Left ventricle myocardium inferior (tissue), 1 donor: ENCODE measurements at regions not wholly inside any gene's neighbourhood (a gene's known extent, or its start where the extent isn't known, plus 50 kb on each side); places are given as distances from the start of the nearest gene placed in this dataset.

Source experiments
- DNase-seq: peaks from one replicate; pipeline ENCODE4 v3.0.0-alpha.2; 2020
- H3K27ac ChIP-seq: fragments of 200-600 bp; replicated peaks from 2 replicates; pipeline ENCODE4 v1.8.0; 2021
- H3K27me3 ChIP-seq: fragments of 200-600 bp; 2 replicates; pipeline ENCODE4 v1.8.0; 2021; ENCODE audit warnings: low read depth
- H3K36me3 ChIP-seq: fragments of 200-600 bp; 2 replicates; pipeline ENCODE4 v1.8.0; 2021
- H3K4me1 ChIP-seq: fragments of 200-600 bp; 2 replicates; pipeline ENCODE4 v1.8.0; 2021
- H3K4me3 ChIP-seq: fragments of 200-600 bp; 2 replicates; pipeline ENCODE4 v1.8.0; 2021; ENCODE audit warnings: mild to moderate bottlenecking, moderate library complexity
- H3K9me3 ChIP-seq: fragments of 200-600 bp; replicated peaks from 2 replicates; pipeline ENCODE4 v1.8.0; 2021
- CTCF ChIP-seq: fragments of 200-600 bp; IDR thresholded peaks from 2 replicates; pipeline ENCODE4 v1.8.0; 2021; ENCODE audit warnings: antibody characterized with exemption, mild to moderate bottlenecking, borderline replicate concordance
- intact Hi-C: fragments of 100-400 bp; cut with micrococcal nuclease; formaldehyde crosslinking; loops from one replicate; pipeline ENCODE4 v1.11.0; 2022
- donor health status: DM: no; HTN: yes; CAD: no; lungs with severe emphysema.

- no peak for TF ChIP-seq CTCF
- Histone ChIP-seq H3K27me3 (peaks cover 60% of the 10 kb centered on the region), H3K4me1 (no peaks in the 10 kb centered on the region), H3K27ac (peak overlapping the region; percentile 5), H3K36me3 (no peaks in the 10 kb centered on the region), H3K4me3 (no peak overlapping the region), H3K9me3 (no peaks in the 10 kb centered on the region)
- DNase-seq = peak; percentile 1
- intact Hi-C loops = no loop called here
Measured at GRCh38 chr22:48703265-48703941, 1124.3 kb downstream of the BRD1 start.

GRCh38 chr22:48702573-48703264 is 1125.0 kb downstream of the BRD1 start:
- Histone ChIP-seq H3K27me3 (peaks cover 58% of the 10 kb centered on the region), H3K9me3 (no peaks in the 10 kb centered on the region), H3K4me1 (no peaks in the 10 kb centered on the region), H3K36me3 (no peaks in the 10 kb centered on the region), H3K27ac (peak overlapping the region; percentile 5), H3K4me3 (no peak overlapping the region)
- intact Hi-C loops = no loop called here
- TF ChIP-seq CTCF = no peak
- peak; percentile 12 for DNase-seq

DNA sequence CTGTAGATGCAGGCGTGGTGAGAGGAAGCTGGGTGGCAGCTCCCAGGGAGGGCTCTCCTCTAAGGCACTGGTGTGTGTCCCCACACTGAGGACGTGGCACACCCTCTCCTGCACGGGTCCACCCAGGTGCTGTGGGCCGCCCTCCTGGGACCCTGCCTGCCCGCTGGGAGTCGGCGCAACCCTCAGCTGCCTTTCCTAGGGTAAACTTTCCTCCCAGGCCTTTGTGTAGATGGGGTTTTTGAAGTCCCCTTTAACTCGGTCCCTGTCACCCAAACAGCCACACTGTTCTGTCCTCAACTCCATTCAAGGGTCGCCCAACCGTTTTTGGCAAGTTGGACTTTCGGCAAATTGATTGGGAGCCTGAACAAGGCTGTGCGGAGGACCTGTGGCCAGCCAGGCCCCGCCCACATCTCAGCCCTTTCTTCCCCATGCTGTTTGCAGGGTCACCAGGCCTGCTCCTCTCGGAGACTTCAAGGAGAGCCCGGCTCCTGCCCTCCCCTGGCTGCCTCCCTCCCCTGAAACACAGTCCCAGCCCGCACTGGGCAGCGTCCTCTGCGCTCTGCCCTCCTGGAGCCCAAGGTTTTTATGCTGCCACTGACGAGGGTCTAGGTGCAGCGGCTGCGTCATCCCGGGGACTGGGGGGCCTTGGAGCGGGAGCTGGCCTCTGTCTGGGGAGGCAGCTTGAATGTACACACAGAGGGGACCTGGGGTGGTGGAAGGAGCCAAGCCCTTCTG is 1126.2 kb downstream of the BRD1 start:
- intact Hi-C loops = no loop called here
- Histone ChIP-seq H3K36me3 (no peaks in the 10 kb centered on the region), H3K4me1 (no peaks in the 10 kb centered on the region), H3K4me3 (no peak overlapping the region), H3K27me3 (peaks cover 58% of the 10 kb centered on the region), H3K9me3 (no peaks in the 10 kb centered on the region), H3K27ac (no peak overlapping the region)
- no peak for TF ChIP-seq CTCF
- DNase-seq = peak; percentile 7

- no peaks in the 10 kb centered on the region for H3K36me3 ChIP-seq
- TF ChIP-seq CTCF = no peak
- H3K27ac ChIP-seq = no peak overlapping the region
- H3K9me3 ChIP-seq = no peaks in the 10 kb centered on the region
- no peak overlapping the region for H3K4me3 ChIP-seq
- intact Hi-C loops = no loop called here
- H3K4me1 ChIP-seq = no peaks in the 10 kb centered on the region
- no peak for DNase-seq
- H3K27me3 ChIP-seq = peaks cover 54% of the 10 kb centered on the region
Measured at GRCh38 chr22:48700566-48701295, 1126.9 kb downstream of the BRD1 start.

DNA sequence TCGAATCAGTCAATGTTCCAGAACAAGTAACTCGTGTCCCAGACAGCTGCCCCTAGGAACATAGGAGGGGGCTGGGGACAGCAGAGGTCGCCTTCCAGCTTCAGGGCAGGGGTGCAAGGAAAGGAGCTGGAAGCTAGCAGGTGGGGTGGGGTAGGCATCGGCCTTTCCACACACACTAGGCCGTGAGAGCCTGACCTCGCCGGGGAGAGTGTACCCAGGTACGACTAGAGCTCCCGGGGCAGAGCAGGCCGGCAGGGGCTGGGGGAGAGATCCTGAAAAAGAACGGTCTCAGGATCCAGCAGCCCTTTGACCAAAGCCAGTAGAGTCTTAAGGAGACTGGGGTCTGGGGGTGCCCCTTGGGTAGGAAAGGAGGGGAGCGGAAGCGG is 1127.5 kb downstream of the BRD1 start:
- Histone ChIP-seq H3K4me3 (no peak overlapping the region), H3K4me1 (no peaks in the 10 kb centered on the region), H3K27ac (no peak overlapping the region), H3K36me3 (no peaks in the 10 kb centered on the region), H3K27me3 (peaks cover 48% of the 10 kb centered on the region), H3K9me3 (no peaks in the 10 kb centered on the region)
- intact Hi-C loops = no loop called here
- no peak for TF ChIP-seq CTCF
- no peak for DNase-seq
